NB4 (cell line): ENCODE measurements at regions not wholly inside any gene's neighbourhood (a gene's known extent, or its start where the extent isn't known, plus 50 kb on each side); places are given as distances from the start of the nearest gene placed in this dataset.

ENCODE experiments used
- DNase-seq: peaks from one replicate; pipeline ENCODE4 v3.0.0; 2010; ENCODE audit warnings: low read depth
- H3K4me3 ChIP-seq: one replicate; pipeline ENCODE4 v1.5.1; 2011; ENCODE audit warnings: mild to moderate bottlenecking, low read depth, low read length, moderate library complexity
- CTCF ChIP-seq: IDR thresholded peaks from one replicate; pipeline ENCODE4 v1.5.1; 2012; ENCODE audit warnings: low read depth, low read length
- MYC ChIP-seq: IDR thresholded peaks from 2 replicates; pipeline ENCODE4 v1.6.1; 2011; ENCODE audit warnings: low read depth, low read length
- POLR2A ChIP-seq: IDR thresholded peaks from 2 replicates; pipeline ENCODE4 v1.6.1; 2011; ENCODE audit warnings: mild to moderate bottlenecking; ENCODE audit not compliant: insufficient read length; ENCODE audit errors: extremely low read depth
- TF ChIP-seq, protein P1 (sequence below): IDR thresholded peaks from 2 replicates; pipeline ENCODE4 v1.6.1; 2011; ENCODE audit warnings: low read depth, low read length

GRCh38 chr3:139202959-139203349, 140.9 kb upstream of the MRPS22 start:
- no peak for DNase-seq
- no peak overlapping the region for H3K4me3 ChIP-seq
- TF ChIP-seq CTCF (no peak), MYC (no peak), POLR2A (no peak)
- TF ChIP-seq, protein P1, sequence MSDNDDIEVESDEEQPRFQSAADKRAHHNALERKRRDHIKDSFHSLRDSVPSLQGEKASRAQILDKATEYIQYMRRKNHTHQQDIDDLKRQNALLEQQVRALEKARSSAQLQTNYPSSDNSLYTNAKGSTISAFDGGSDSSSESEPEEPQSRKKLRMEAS: no peak

- DNase-seq: no peak
Measured at GRCh38 chr3:139203752-139204151, 140.1 kb upstream of the MRPS22 start.

GRCh38 chr3:139204728-139205127, 139.1 kb upstream of the MRPS22 start:
- no peak for TF ChIP-seq POLR2A
- no peak for TF ChIP-seq CTCF
- no peak for TF ChIP-seq MYC
- TF ChIP-seq, protein P1: no peak
- H3K4me3 ChIP-seq: no peak overlapping the region
- no peak for DNase-seq

More at GRCh38 chr3:139203752-139204151, 140.1 kb upstream of the MRPS22 start:
- TF ChIP-seq POLR2A (no peak), CTCF (no peak), MYC (no peak)
- TF ChIP-seq, protein P1: no peak
- no peak overlapping the region for H3K4me3 ChIP-seq

- TF ChIP-seq CTCF (no peak), MYC (no peak), POLR2A (no peak)
- TF ChIP-seq, protein P1: no peak
- H3K4me3 ChIP-seq: no peak overlapping the region
- no peak for DNase-seq
Measured at GRCh38 chr3:139213936-139214335, 129.9 kb upstream of the MRPS22 start.

DNA sequence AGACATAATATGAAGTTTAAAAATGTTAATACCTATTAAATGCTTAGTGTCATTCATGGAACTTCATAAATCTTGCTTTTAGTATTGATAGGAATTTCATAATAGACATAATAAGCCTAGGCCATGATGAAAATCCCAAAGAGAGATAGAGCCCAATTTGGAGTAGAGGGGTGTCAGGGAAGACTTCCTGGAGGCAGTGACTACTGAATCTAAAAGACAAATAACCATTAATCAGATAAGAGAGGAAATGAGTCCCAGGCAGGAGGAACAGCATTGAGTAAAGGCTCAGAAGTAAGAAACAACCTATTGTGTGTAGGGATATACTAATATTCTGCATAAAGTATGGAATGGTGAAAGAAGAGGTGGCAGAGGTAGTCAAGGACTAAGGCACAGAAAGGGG, 126.9 kb upstream of the MRPS22 start:
- TF ChIP-seq POLR2A (no peak), MYC (no peak), CTCF (no peak)
- TF ChIP-seq, protein P1: no peak
- DNase-seq: no peak
- H3K4me3 ChIP-seq: no peak overlapping the region

- TF ChIP-seq POLR2A (no peak), MYC (no peak), CTCF (no peak)
- TF ChIP-seq, protein P1: no peak
- H3K4me3 ChIP-seq: no peak overlapping the region
- no peak for DNase-seq
Measured at GRCh38 chr3:139217633-139218032, 126.2 kb upstream of the MRPS22 start.
